Left lung (tissue), 4 donors: ENCODE measurements at regions not wholly inside any gene's neighbourhood (a gene's known extent, or its start where the extent isn't known, plus 50 kb on each side); places are given as distances from the start of the nearest gene placed in this dataset.

ENCODE experiments used
- ATAC-seq: fragments of 200-7000 bp; cut with Tn5 transposase; one replicate; pipeline ENCODE4 v1.9.1; 2020; ENCODE audit warnings: moderate library complexity
- DNase-seq, 4 donors: peaks; one replicate each; pipeline ENCODE4 v3.0.0-alpha.2; 2013 to 2020
- H3K27ac ChIP-seq, 2 donors: fragments of 200-600 bp; sonication (generic) in 1 of 2; one replicate each; pipeline versions ENCODE4 v1.5.0 to v1.8.0; 2020 to 2021
- H3K27me3 ChIP-seq, 2 donors: fragments of 200-600 bp; sonication (generic) in 1 of 2; one replicate each; pipeline versions ENCODE4 v1.5.0 to v1.8.0; 2020 to 2021
- H3K36me3 ChIP-seq, 2 donors: fragments of 200-600 bp; sonication (generic) in 1 of 2; one replicate each; pipeline versions ENCODE4 v1.5.0 to v1.8.0; 2020 to 2021
- H3K4me1 ChIP-seq, 2 donors: fragments of 200-600 bp; one replicate each; pipeline ENCODE4 v1.8.0; 2021
- H3K4me3 ChIP-seq, 2 donors: fragments of 200-600 bp; sonication (generic) in 1 of 2; one replicate each; pipeline versions ENCODE4 v1.5.0 to v1.8.0; 2020 to 2021; ENCODE audit warnings: mild to moderate bottlenecking in 1 of 2
- H3K9me3 ChIP-seq, 2 donors: fragments of 200-600 bp; sonication (generic) in 1 of 2; one replicate each; pipeline versions ENCODE4 v1.5.0 to v1.8.0; 2020 to 2021
- CTCF ChIP-seq, 2 donors: fragments of 200-600 bp; sonication (generic) in 1 of 2; IDR thresholded peaks; one replicate each; pipeline versions ENCODE4 v1.5.0 to v1.8.0; 2021; ENCODE audit warnings: antibody characterized with exemption in 2 of 2
- intact Hi-C, 2 donors: fragments of 100-400 bp; cut with DNase I; formaldehyde crosslinking; loops; one replicate each; pipeline versions ENCODE4 v1.11.2 to v1.14.2; 2022
- donor health status: DM: no; HTN: yes; CAD: no.
- donor health status: DM: no; HTN: no; CAD: no.

- H3K27me3 ChIP-seq: no peaks in the 10 kb centered on the region
- H3K36me3 ChIP-seq: no peaks in the 10 kb centered on the region
- ATAC-seq (no peak), DNase-seq (no peak)
- no peak overlapping the region for H3K4me3 ChIP-seq
- H3K9me3 ChIP-seq: no peaks in the 10 kb centered on the region
- intact Hi-C loops: no loop called here
- H3K27ac ChIP-seq: no peak overlapping the region
- no peak for TF ChIP-seq CTCF (IDR thresholded peaks at IDR 0.05)
- H3K4me1 ChIP-seq: no peaks in the 10 kb centered on the region
Observed at GRCh38 chr12:27388650-27389049, 56.0 kb downstream of the BMAL2 start.

- intact Hi-C loops: no loop called here
Observed at GRCh38 chr12:27394676-27395075, 51.9 kb upstream of the SMCO2 start.

GRCh38 chr12:27396216-27396815, 50.2 kb upstream of the SMCO2 start:
- TF ChIP-seq CTCF (IDR thresholded peaks at IDR 0.05): no peak
- DNase-seq (no peak), ATAC-seq (no peak)
- no peaks in the 10 kb centered on the region for H3K4me1 ChIP-seq
- H3K27me3 ChIP-seq: no peaks in the 10 kb centered on the region
- no peak overlapping the region for H3K27ac ChIP-seq
- H3K9me3 ChIP-seq: no peaks in the 10 kb centered on the region
- no peak overlapping the region for H3K4me3 ChIP-seq
- intact Hi-C loops: no loop called here
- H3K36me3 ChIP-seq: no peaks in the 10 kb centered on the region

More at GRCh38 chr12:27394676-27395075, 51.9 kb upstream of the SMCO2 start:
- H3K4me3 ChIP-seq: no peak overlapping the region
- H3K9me3 ChIP-seq: no peaks in the 10 kb centered on the region
- H3K36me3 ChIP-seq: no peaks in the 10 kb centered on the region
- no peak for TF ChIP-seq CTCF (IDR thresholded peaks at IDR 0.05)
- ATAC-seq: no peak
- DNase-seq: no peak
- no peak overlapping the region for H3K27ac ChIP-seq
- no peaks in the 10 kb centered on the region for H3K27me3 ChIP-seq
- H3K4me1 ChIP-seq: no peaks in the 10 kb centered on the region
